SK-N-SH treated with all-trans-retinoic acid at 6 μM for 48 hours (cell line): ENCODE measurements at regions not wholly inside any gene's neighbourhood (a gene's known extent, or its start where the extent isn't known, plus 50 kb on each side); places are given as distances from the start of the nearest gene placed in this dataset.

Experiments used
- PATZ1 ChIP-seq: fragments of 250-450 bp; sonication (Bioruptor Pico); IDR thresholded peaks from 2 replicates; pipeline ENCODE4 v1.8.0; 2020; ENCODE audit warnings: mild to moderate bottlenecking, moderate library complexity, borderline replicate concordance
- TCF4 ChIP-seq: fragments of 250-450 bp; sonication (Bioruptor Pico); IDR thresholded peaks from 2 replicates; pipeline ENCODE4 v1.8.0; 2021; ENCODE audit warnings: mild to moderate bottlenecking, moderate library complexity, borderline replicate concordance

- TF ChIP-seq PATZ1 (CRISPR knock-in tag) (no peak), TCF4 (no peak)
These were observed 376.7 kb downstream of the TDRD15 start for GRCh38 chr2:21500401-21500945.
